Germinal center (tissue), 1 donor: ENCODE measurements at regions not wholly inside any gene's neighbourhood (a gene's known extent, or its start where the extent isn't known, plus 50 kb on each side); places are given as distances from the start of the nearest gene placed in this dataset.

ENCODE experiments used
- DNase-seq: peaks from one replicate; pipeline ENCODE4 v3.0.0; 2012; ENCODE audit warnings: mixed read lengths, low spot score

- DNase-seq: no peak
These were observed 141.4 kb downstream of the OGFRL1 start for GRCh38 chr6:71430018-71430417.

DNA sequence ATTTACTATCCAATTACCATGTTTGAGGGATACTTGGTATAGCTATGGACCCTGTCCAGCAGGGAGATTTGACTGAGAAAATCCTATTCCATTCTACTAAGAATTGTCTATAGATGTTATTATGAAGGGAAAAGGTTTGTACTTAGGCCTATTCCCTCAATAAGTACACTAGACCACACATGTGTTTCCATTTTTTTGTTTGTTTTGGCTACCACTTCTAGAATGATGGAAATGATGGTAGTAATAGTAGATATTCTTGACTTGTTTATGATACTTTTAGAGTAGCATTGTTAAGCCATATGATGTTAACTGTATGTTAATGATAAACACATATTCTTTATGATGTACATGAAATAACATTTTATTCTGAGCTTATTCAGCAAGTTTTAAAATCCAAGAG, 144.8 kb downstream of the OGFRL1 start:
- DNase-seq: no peak

- no peak for DNase-seq
These were observed 155.6 kb downstream of the OGFRL1 start for GRCh38 chr6:71444222-71444621.

GRCh38 chr6:71446057-71446456, 157.4 kb downstream of the OGFRL1 start:
- DNase-seq: no peak

GRCh38 chr6:71446470-71446869, 157.9 kb downstream of the OGFRL1 start:
- DNase-seq: no peak

DNA sequence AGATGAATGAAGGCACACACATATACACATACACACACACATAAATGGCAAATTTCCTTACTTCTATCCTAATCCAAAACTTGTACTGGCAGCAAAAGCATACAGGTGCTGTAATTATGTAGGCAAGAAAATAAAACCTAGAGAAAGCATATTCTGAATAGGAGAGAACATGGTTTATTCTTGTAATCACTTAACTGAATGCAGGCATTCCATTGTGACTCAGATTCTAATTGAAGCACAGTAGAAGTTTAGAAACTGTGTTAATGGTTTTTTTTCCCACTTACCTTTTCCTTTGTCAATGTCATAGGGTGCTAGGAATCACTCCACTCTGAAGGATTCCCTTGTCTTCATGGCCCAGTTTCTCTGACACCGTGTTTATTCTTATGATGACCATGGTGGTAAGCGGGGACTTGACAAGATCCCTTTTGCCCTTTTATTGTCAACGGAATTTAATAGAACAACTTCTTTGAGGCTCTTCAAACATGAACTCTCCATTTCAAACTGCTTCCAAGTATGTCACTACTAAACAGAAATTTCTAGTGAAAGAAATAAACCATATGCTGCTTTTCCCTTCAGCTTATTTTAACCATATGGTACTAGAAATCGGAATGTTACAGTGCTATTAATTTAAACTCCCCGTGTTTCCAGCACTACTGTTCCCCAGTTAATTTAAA, 164.2 kb downstream of the OGFRL1 start:
- DNase-seq: no peak

- no peak for DNase-seq
These were observed 164.7 kb downstream of the OGFRL1 start for GRCh38 chr6:71453371-71453706.

DNA sequence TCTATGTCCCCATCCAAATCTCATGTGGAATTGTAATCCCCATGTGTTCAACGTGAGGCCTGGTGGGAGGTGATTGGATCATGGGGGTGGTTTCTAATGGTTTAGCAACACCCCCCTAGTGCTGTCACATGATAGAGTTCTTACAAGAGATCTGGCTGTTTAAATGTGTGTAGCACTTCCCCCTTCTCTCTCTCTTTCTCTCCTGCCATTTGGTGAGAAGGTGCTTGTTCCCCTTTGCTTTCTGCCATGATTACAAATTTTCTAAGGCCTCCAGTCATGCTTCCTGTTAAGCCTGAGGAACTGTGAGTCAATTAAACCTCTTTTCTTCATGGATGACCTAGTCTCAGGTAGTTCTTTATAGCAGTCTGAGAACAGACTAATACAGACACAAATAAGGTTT, 165.4 kb downstream of the OGFRL1 start:
- no peak for DNase-seq

GRCh38 chr6:71457929-71458328, 169.3 kb downstream of the OGFRL1 start:
- no peak for DNase-seq

- DNase-seq: no peak
These were observed 170.6 kb downstream of the OGFRL1 start for GRCh38 chr6:71459162-71459561.

GRCh38 chr6:71460933-71461332, 172.3 kb downstream of the OGFRL1 start:
- no peak for DNase-seq

DNA sequence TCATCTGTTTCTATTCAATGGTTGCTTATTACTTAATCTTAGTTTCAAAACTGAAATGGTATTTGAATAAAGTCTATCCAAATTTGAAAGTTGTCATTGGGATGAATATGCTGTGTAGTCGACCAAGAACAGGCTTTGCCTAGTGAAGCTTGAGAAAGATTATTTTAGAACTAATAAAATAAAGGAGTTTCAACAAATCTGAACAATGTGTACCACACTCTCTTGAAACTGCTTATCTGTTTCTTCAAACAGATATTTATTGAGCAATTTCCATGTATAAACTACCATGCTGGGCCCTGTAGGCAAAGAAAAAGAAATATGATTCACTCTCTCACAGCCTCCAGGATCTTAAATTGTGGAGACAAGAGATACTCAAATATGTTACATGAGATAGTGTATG, 174.4 kb downstream of the OGFRL1 start:
- no peak for DNase-seq

GRCh38 chr6:71465096-71465495, 176.5 kb downstream of the OGFRL1 start:
- no peak for DNase-seq

DNA sequence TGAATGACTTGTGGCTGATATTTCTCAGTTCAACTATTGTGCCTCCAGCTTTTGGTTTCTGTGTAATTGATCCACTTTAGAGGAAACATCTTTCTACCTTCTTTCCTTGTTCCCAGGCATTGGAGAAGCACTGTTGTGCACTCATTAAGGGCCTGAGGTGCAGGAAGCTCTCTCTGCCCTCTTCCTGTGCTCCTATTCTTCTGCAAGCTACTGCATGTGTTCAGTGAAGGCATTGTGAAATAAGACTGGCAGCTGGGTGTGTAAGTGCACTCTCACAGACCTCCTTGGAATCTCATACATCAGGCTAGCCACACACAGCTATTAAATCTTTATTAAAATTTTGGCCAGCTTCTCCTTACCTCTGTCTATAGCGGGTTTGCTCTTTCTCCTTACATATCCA, 177.8 kb downstream of the OGFRL1 start:
- no peak for DNase-seq

DNA sequence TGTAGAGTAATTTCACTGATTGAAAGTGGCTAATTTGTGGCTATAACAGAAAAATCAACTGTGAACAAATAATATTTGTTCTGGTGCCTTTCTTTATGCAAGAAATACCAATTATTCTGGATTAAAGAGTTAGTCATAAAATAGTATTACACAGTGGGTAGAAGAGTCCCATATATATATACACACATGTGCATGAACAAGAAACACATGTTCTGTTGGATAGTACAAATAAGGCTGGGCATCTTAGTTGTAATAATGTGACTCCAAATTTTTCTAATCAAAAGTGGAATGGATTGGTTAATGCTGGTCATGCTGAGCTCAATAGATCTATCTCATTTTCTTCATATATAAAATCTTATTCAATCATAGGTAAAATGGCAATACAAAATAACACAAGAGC, 179.4 kb downstream of the OGFRL1 start:
- DNase-seq: no peak

GRCh38 chr6:71468841-71469700, 180.5 kb downstream of the OGFRL1 start:
- DNase-seq: no peak

- no peak for DNase-seq
These were observed 183.1 kb downstream of the OGFRL1 start for GRCh38 chr6:71471718-71472117.

GRCh38 chr6:71473926-71474325, 185.3 kb downstream of the OGFRL1 start:
- no peak for DNase-seq

DNA sequence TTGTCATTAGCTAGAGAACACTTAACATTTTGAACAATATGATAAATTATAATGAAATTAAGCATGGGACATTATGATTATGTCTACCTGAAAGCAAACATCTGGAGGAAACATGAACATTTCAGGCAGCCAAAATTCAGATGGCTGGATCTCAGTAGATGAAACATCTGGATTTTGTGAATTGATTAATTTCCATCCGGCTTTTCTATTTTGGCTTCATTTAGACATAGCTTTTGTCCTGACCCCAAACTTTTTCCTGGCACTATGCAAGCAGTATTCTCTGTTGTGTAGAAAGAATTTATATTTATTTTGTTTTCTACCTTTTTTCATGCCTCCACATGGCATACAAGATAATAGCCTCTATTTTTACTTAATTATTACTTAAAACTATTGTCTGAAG, 186.3 kb downstream of the OGFRL1 start:
- no peak for DNase-seq

GRCh38 chr6:71476371-71476770, 187.8 kb downstream of the OGFRL1 start:
- no peak for DNase-seq

GRCh38 chr6:71476872-71477271, 188.3 kb downstream of the OGFRL1 start:
- DNase-seq: no peak

DNA sequence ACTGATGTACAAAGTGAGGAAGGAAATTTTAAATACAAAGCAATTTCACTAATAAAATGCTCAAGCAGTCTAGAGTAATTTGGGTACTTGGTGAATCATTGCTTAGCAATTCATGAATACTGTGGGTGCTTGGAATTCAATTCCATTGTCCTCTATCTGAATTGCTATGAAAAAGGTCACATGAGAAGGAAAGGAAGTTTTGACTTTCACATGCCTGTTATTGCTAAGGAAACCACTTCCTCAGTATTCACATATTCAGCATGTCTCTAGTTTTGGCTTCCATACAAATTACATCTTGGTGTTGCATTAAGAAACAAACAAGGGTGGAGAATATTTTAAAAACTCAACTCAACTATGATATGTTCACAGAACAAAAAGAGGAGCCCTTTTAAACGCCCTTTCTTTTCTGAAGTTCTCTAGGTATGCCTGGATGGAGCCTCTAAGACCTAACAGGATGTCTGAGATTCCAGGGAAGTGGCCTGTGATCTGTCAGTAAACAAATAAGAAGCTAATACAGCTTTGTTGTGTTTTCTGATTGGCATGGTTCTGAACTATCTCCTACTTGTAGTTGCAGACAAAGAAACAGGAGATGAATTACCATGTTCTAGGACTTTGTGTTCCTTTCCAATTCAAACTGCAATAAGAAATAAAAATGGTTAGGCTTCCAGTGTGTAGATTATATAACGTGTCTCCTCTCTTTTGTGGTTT, 190.4 kb downstream of the OGFRL1 start:
- DNase-seq: no peak

DNA sequence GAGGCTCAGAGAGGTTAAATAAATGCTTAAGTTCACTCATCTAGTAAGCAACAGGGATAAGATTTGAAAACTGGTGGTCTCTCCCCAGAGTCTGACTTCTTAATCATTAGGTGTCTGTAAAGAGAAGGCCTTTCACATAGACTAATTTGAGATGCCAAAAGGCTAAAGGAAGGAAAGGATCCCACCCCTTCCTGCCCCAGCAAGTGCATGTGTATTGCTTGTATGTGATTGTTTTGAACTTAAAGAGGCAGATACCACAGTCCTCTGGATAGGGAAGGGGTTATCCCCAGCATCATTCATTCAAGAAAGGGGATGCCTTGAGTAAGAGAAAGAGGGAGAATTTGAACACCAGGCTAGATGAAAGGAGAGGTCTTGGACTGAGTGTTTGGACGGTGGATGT, 192.0 kb downstream of the OGFRL1 start:
- no peak for DNase-seq
